Suprapubic skin (tissue), 4 donors: ENCODE measurements at regions not wholly inside any gene's neighbourhood (a gene's known extent, or its start where the extent isn't known, plus 50 kb on each side); places are given as distances from the start of the nearest gene placed in this dataset.
"Not testable (repeated sequence)": the region's sequence is repeated elsewhere in the genome, so short reads cannot be mapped to it uniquely, and the experiment has no call there.

Experiments used
- DNase-seq, 2 donors: peaks; one replicate each; pipeline ENCODE4 v3.0.0-alpha.2; 2019; ENCODE audit warnings: low spot score in 2 of 2
- H3K27ac ChIP-seq: fragments of 200-600 bp; sonication (generic); one replicate; pipeline ENCODE4 v1.5.1; 2019
- H3K27me3 ChIP-seq: fragments of 200-600 bp; sonication (generic); one replicate; pipeline ENCODE4 v1.5.1; 2019
- H3K36me3 ChIP-seq: fragments of 200-600 bp; sonication (generic); one replicate; pipeline ENCODE4 v1.5.1; 2019
- H3K4me1 ChIP-seq: fragments of 200-600 bp; sonication (generic); one replicate; pipeline ENCODE4 v1.5.1; 2019
- H3K4me3 ChIP-seq: fragments of 200-600 bp; sonication (generic); one replicate; pipeline ENCODE4 v1.5.1; 2019; ENCODE audit warnings: mild to moderate bottlenecking
- H3K9me3 ChIP-seq: fragments of 200-600 bp; sonication (generic); one replicate; pipeline ENCODE4 v1.5.1; 2019
- CTCF ChIP-seq, 2 donors: fragments of 200-600 bp in 1 of 2; fragments of 450-650 bp in 1 of 2; sonication (generic) in 1 of 2; IDR thresholded peaks; one replicate each; pipeline ENCODE4 v1.5.1; 2016 to 2019; ENCODE audit warnings: antibody characterized with exemption in 2 of 2, mild to moderate bottlenecking in 1 of 2, moderate library complexity in 1 of 2
- EP300 ChIP-seq: sonication (generic); formaldehyde crosslinking; IDR thresholded peaks from one replicate; pipeline ENCODE4 v1.6.1; 2017; ENCODE audit warnings: antibody characterized with exemption
- POLR2A ChIP-seq, 2 donors: fragments of 450-650 bp; IDR thresholded peaks; one replicate each; pipeline ENCODE4 v1.6.1; 2017; ENCODE audit warnings: antibody characterized with exemption in 2 of 2, mild to moderate bottlenecking in 2 of 2, moderate library complexity in 2 of 2
- POLR2AphosphoS5 ChIP-seq, 3 donors: sonication (generic); formaldehyde crosslinking; IDR thresholded peaks; one replicate each; pipeline ENCODE4 v1.6.1; 2017; ENCODE audit warnings: antibody characterized with exemption in 3 of 3
- whole genome bisulfite sequencing: methylation state at CpG from one replicate; pipeline ENCODE4 v1.1.5; 2018; 5-methylcytosine and 5-hydroxymethylcytosine counted together

- H3K36me3 ChIP-seq, result no peaks in the 10 kb centered on the region
- no peak overlapping the region for H3K4me3 ChIP-seq
- H3K27ac ChIP-seq, result no peak overlapping the region
- no peaks in the 10 kb centered on the region for H3K27me3 ChIP-seq
- no peaks in the 10 kb centered on the region for H3K9me3 ChIP-seq
- WGBS, result 77% methylated on average over 3 of the region's 3 CpGs
- DNase-seq, result no peak
- TF ChIP-seq CTCF (IDR thresholded peaks at IDR 0.05) (no peak), POLR2AphosphoS5 (IDR thresholded peaks at IDR 0.05) (no peak), EP300 (no peak), POLR2A (IDR thresholded peaks at IDR 0.05) (no peak)
- no peaks in the 10 kb centered on the region for H3K4me1 ChIP-seq
Observed at GRCh38 chr3:166829896-166830295, 550.2 kb downstream of the ZBBX start.

GRCh38 chr3:166818464-166818863, 561.6 kb downstream of the ZBBX start:
- Histone ChIP-seq H3K4me1 (no peaks in the 10 kb centered on the region), H3K9me3 (no peaks in the 10 kb centered on the region), H3K27me3 (no peaks in the 10 kb centered on the region), H3K36me3 (no peaks in the 10 kb centered on the region), H3K4me3 (no peak overlapping the region), H3K27ac (no peak overlapping the region)
- no peak for DNase-seq
- TF ChIP-seq POLR2A (IDR thresholded peaks at IDR 0.05), result no peak
- no peak for TF ChIP-seq EP300
- no peak for TF ChIP-seq POLR2AphosphoS5 (IDR thresholded peaks at IDR 0.05)
- TF ChIP-seq CTCF (IDR thresholded peaks at IDR 0.05), result no peak

- not testable (repeated sequence) for H3K27ac ChIP-seq, H3K9me3 ChIP-seq, H3K36me3 ChIP-seq, H3K27me3 ChIP-seq, DNase-seq, H3K4me3 ChIP-seq, H3K4me1 ChIP-seq
- WGBS, result 93% methylated on average over 6 of the region's 6 CpGs
Observed at GRCh38 chr3:166817269-166817668, 562.8 kb downstream of the ZBBX start.

- no peak overlapping the region for H3K4me3 ChIP-seq
- no peaks in the 10 kb centered on the region for H3K27me3 ChIP-seq
- no peaks in the 10 kb centered on the region for H3K36me3 ChIP-seq
- TF ChIP-seq CTCF (IDR thresholded peaks at IDR 0.05) (no peak), EP300 (no peak), POLR2A (IDR thresholded peaks at IDR 0.05) (no peak), POLR2AphosphoS5 (IDR thresholded peaks at IDR 0.05) (no peak)
- no peak overlapping the region for H3K27ac ChIP-seq
- no peaks in the 10 kb centered on the region for H3K4me1 ChIP-seq
- no peak for DNase-seq
- WGBS, result 88% methylated on average over 23 of the region's 23 CpGs
- H3K9me3 ChIP-seq, result no peaks in the 10 kb centered on the region
Observed at GRCh38 chr3:166810741-166811445, 569.2 kb downstream of the ZBBX start.

GRCh38 chr3:166809520-166809919, 570.6 kb downstream of the ZBBX start:
- no peak for DNase-seq
- Histone ChIP-seq H3K27me3 (no peaks in the 10 kb centered on the region), H3K9me3 (no peaks in the 10 kb centered on the region), H3K27ac (no peak overlapping the region), H3K36me3 (no peaks in the 10 kb centered on the region), H3K4me3 (no peak overlapping the region), H3K4me1 (no peaks in the 10 kb centered on the region)
- 92% methylated on average over 4 of the region's 4 CpGs for WGBS
- TF ChIP-seq POLR2AphosphoS5 (IDR thresholded peaks at IDR 0.05) (no peak), POLR2A (IDR thresholded peaks at IDR 0.05) (no peak), EP300 (no peak), CTCF (IDR thresholded peaks at IDR 0.05) (no peak)

- TF ChIP-seq POLR2AphosphoS5 (IDR thresholded peaks at IDR 0.05) (no peak), POLR2A (IDR thresholded peaks at IDR 0.05) (no peak), EP300 (no peak), CTCF (IDR thresholded peaks at IDR 0.05) (no peak)
- 46% methylated on average over 4 of the region's 4 CpGs for WGBS
Observed at GRCh38 chr3:166788936-166789335, 591.2 kb downstream of the ZBBX start.

More at GRCh38 chr3:166788936-166789335, 591.2 kb downstream of the ZBBX start:
- Histone ChIP-seq H3K4me1 (no peaks in the 10 kb centered on the region), H3K27ac (no peak overlapping the region), H3K27me3 (no peaks in the 10 kb centered on the region), H3K9me3 (no peaks in the 10 kb centered on the region), H3K36me3 (no peaks in the 10 kb centered on the region), H3K4me3 (no peak overlapping the region)
- no peak for DNase-seq
